ENCODE measurements at regions not wholly inside any gene's neighbourhood (a gene's known extent, or its start where the extent isn't known, plus 50 kb on each side); places are given as distances from the start of the nearest gene placed in this dataset.

DNA sequence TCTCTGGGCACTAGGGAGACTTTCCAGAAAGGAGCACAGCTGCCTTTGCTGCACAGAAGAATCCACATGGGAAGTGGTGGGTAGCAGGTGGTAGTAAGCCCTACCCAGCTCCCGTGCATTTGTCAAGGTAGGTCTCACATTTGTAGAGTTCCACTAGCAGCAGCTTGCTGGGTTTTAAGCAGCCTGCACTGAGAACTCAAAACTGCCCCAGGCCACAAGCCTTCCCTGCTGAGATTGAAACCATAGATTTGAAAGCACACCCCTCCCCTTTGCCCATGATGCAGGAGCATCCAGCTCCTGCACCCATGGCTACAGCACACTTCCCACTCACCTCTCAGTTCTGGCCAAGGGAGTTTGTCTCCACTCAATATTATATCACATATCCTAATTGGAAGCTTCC lies 604.5 kb upstream of the STEAP1 start:
- TF ChIP-seq, protein P1, sequence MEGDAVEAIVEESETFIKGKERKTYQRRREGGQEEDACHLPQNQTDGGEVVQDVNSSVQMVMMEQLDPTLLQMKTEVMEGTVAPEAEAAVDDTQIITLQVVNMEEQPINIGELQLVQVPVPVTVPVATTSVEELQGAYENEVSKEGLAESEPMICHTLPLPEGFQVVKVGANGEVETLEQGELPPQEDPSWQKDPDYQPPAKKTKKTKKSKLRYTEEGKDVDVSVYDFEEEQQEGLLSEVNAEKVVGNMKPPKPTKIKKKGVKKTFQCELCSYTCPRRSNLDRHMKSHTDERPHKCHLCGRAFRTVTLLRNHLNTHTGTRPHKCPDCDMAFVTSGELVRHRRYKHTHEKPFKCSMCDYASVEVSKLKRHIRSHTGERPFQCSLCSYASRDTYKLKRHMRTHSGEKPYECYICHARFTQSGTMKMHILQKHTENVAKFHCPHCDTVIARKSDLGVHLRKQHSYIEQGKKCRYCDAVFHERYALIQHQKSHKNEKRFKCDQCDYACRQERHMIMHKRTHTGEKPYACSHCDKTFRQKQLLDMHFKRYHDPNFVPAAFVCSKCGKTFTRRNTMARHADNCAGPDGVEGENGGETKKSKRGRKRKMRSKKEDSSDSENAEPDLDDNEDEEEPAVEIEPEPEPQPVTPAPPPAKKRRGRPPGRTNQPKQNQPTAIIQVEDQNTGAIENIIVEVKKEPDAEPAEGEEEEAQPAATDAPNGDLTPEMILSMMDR (IDR thresholded peaks at IDR 0.05) = no peak
- ATAC-seq (ENCODE audit: low FRiP score) (no peak), DNase-seq (ENCODE audit: low spot score) (no peak)

DNA sequence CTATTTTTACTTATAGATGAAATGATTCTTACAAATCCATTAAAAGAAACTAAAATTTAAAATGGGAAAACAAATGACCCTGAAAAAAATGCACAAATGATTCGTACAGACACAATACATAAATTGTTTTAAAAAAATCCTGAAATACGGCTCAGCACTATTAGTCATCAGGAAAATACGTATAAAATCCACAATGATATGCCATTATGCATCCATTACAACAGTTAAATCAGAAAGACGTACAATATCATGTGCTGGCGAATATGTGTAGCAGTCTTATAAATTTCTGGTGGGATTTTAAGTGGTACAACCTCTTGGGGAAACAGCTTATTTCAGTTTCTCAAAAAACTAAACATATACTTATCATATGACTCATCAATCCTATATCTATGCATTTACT lies 600.1 kb upstream of the STEAP1 start:
- ATAC-seq (ENCODE audit: low FRiP score) (no peak), DNase-seq (ENCODE audit: low spot score) (no peak)
- TF ChIP-seq, protein P1 (IDR thresholded peaks at IDR 0.05) = no peak

DNA sequence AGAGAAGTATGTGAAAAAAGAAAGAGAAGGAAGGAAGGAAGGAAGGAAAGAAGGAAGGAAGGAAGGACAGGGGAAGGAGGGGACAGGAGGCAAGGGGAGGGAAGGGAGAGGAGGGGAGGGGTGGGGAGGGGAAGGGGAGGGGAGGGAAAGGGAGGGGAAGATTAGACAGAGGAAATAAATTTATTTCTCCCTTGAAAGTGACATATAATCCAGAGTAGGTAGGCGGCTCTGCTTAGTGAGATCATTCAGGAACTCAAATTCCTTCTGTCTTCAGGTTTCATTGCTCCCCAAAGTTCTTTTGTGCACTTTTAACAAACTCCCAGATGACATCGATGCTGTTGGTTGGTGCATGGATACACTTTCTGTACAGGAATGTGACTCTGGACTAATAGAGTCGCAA lies 594.7 kb upstream of the STEAP1 start:
- ATAC-seq (ENCODE audit: low FRiP score) (no peak), DNase-seq (ENCODE audit: low spot score) (no peak)
- TF ChIP-seq, protein P1 (IDR thresholded peaks at IDR 0.05) = no peak

DNA sequence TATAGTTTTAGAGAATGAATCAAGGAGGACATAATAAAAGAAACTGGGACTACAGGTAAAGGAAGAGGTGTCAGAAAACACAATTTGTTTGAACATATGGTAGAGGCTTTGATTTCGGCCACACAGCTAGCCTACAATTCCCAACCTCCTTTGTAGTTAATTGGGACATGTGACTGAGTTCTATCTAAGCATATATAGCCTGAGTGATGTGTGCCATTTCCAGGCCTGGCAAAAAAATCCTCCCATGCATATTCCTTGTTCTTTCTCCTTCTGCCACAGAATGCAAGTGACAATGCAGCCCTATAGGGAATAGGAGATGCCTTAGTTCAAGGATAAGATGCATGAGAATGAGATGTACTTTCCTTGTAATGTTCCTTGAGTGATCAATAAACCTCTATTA lies 590.7 kb upstream of the STEAP1 start:
- DNase-seq (ENCODE audit: low spot score) (no peak), ATAC-seq (ENCODE audit: low FRiP score) (no peak)
- TF ChIP-seq, protein P1 (IDR thresholded peaks at IDR 0.05) = no peak

DNA sequence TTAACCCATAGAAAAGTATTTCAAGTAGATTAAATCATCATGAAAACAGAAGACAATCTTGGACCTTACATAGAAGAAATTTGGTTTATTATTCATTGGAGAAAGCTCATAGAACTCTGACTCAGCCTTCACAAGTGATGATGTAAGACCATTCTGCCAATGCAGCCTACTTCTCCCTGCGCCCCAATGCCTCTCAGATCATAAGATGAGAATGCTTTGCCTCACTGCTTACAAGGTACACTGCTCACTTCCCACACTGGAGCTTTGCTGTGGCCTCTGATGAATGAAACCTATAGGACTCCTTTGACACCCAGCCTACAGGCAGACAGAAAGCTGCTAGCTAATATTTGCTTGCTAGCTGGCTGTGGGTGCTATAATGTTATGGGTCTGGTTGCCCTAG lies 569.4 kb upstream of the STEAP1 start:
- DNase-seq (ENCODE audit: low spot score) = no peak
- TF ChIP-seq, protein P1 (IDR thresholded peaks at IDR 0.05) = no peak
- ATAC-seq (ENCODE audit: low FRiP score) = no peak

DNA sequence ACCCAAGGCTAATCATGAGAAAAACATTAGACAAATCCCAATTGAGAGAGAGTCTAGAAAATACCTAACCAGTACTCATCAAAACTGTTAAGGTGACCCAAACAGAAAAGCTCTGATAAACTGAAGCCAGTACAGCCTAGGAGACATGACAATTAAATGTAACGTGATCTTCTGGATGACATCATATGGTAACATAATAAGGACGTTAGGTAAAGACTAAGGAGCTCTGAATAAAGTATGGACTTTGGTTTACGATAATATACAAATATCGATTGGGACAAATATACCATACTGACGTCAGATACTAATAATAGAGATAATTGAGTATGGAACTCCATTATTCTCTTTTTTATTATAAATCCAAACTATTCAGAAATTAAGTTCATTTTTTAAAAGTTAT lies 561.1 kb upstream of the STEAP1 start:
- TF ChIP-seq, protein P1 (IDR thresholded peaks at IDR 0.05) = no peak
- DNase-seq (ENCODE audit: low spot score) (no peak), ATAC-seq (ENCODE audit: low FRiP score) (no peak)

DNA sequence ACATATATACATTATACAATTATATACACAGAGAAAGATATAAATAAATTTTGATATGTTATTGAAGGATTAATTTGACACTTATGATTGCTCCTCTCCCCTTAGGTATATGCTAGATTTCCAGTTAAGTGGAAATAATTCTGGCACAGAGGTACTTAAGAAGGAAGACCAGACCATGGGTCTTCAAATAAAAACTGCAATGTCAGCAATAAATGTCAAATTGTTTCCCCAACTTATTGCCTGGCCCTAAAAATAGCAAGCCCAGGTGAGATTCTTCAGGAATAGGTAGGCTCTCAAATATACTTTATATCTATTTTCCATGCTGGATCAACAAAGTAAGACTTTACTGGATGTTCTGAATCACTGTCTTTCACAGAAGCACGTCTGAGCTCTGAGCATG lies 551.3 kb upstream of the STEAP1 start:
- no peak for DNase-seq (ENCODE audit: low spot score)
- TF ChIP-seq, protein P1 (IDR thresholded peaks at IDR 0.05) = no peak
- no peak for ATAC-seq (ENCODE audit: low FRiP score)
